ENCODE measurements at regions not wholly inside any gene's neighbourhood (a gene's known extent, or its start where the extent isn't known, plus 50 kb on each side); places are given as distances from the start of the nearest gene placed in this dataset.

GRCh38 chr3:118736107-118736506 is 298.5 kb downstream of the IGSF11 start:
- DNase-seq (ENCODE audit: low spot score) = peak; percentile 2
- in situ Hi-C loops (cut with HindIII; ENCODE audit: low sequenced_read_pairs) = no loop called here

- no peak for DNase-seq (ENCODE audit: low spot score)
- in situ Hi-C loops (cut with HindIII; ENCODE audit: low sequenced_read_pairs) = no loop called here
These were observed 293.8 kb downstream of the IGSF11 start for GRCh38 chr3:118740722-118741290.

- no peak for DNase-seq (ENCODE audit: low spot score)
- in situ Hi-C loops (cut with HindIII; ENCODE audit: low sequenced_read_pairs) = no loop called here
These were observed 291.9 kb downstream of the IGSF11 start for GRCh38 chr3:118742760-118743159.

- DNase-seq (ENCODE audit: low spot score) = no peak
- in situ Hi-C loops (cut with HindIII; ENCODE audit: low sequenced_read_pairs) = no loop called here
These were observed 290.5 kb downstream of the IGSF11 start for GRCh38 chr3:118744186-118744585.

- no peak for DNase-seq (ENCODE audit: low spot score)
- in situ Hi-C loops (cut with HindIII; ENCODE audit: low sequenced_read_pairs) = no loop called here
These were observed 280.0 kb downstream of the IGSF11 start for GRCh38 chr3:118754406-118755252.

GRCh38 chr3:118755253-118755801 is 279.3 kb downstream of the IGSF11 start:
- in situ Hi-C loops (cut with HindIII; ENCODE audit: low sequenced_read_pairs) = no loop called here
- DNase-seq (ENCODE audit: low spot score) = no peak

GRCh38 chr3:118760585-118761290 is 273.9 kb downstream of the IGSF11 start:
- in situ Hi-C loops (cut with HindIII; ENCODE audit: low sequenced_read_pairs) = no loop called here
- no peak for DNase-seq (ENCODE audit: low spot score)

GRCh38 chr3:118761291-118761606 is 273.4 kb downstream of the IGSF11 start:
- no peak for DNase-seq (ENCODE audit: low spot score)
- in situ Hi-C loops (cut with HindIII; ENCODE audit: low sequenced_read_pairs) = no loop called here

- DNase-seq (ENCODE audit: low spot score) = no peak
- in situ Hi-C loops (cut with HindIII; ENCODE audit: low sequenced_read_pairs) = no loop called here
These were observed 268.9 kb downstream of the IGSF11 start for GRCh38 chr3:118765636-118766305.

GRCh38 chr3:118766306-118766669 is 268.4 kb downstream of the IGSF11 start:
- in situ Hi-C loops (cut with HindIII; ENCODE audit: low sequenced_read_pairs) = no loop called here
- no peak for DNase-seq (ENCODE audit: low spot score)

GRCh38 chr3:118772036-118772435 is 262.6 kb downstream of the IGSF11 start:
- in situ Hi-C loops (cut with HindIII; ENCODE audit: low sequenced_read_pairs) = no loop called here
- no peak for DNase-seq (ENCODE audit: low spot score)

- in situ Hi-C loops (cut with HindIII; ENCODE audit: low sequenced_read_pairs) = no loop called here
- DNase-seq (ENCODE audit: low spot score) = no peak
These were observed 262.1 kb downstream of the IGSF11 start for GRCh38 chr3:118772547-118773011.

- in situ Hi-C loops (cut with HindIII; ENCODE audit: low sequenced_read_pairs) = no loop called here
- DNase-seq (ENCODE audit: low spot score) = no peak
These were observed 259.6 kb downstream of the IGSF11 start for GRCh38 chr3:118775021-118775420.

GRCh38 chr3:118778201-118778600 is 256.4 kb downstream of the IGSF11 start:
- in situ Hi-C loops (cut with HindIII; ENCODE audit: low sequenced_read_pairs) = no loop called here
- no peak for DNase-seq (ENCODE audit: low spot score)

GRCh38 chr3:118781232-118781631 is 253.4 kb downstream of the IGSF11 start:
- no peak for DNase-seq (ENCODE audit: low spot score)
- in situ Hi-C loops (cut with HindIII; ENCODE audit: low sequenced_read_pairs) = no loop called here

- in situ Hi-C loops (cut with HindIII; ENCODE audit: low sequenced_read_pairs) = no loop called here
- DNase-seq (ENCODE audit: low spot score) = no peak
These were observed 252.8 kb downstream of the IGSF11 start for GRCh38 chr3:118781839-118782238.

GRCh38 chr3:118782755-118783202 is 251.9 kb downstream of the IGSF11 start:
- in situ Hi-C loops (cut with HindIII; ENCODE audit: low sequenced_read_pairs) = no loop called here
- DNase-seq (ENCODE audit: low spot score) = no peak

GRCh38 chr3:118785415-118785814 is 249.2 kb downstream of the IGSF11 start:
- in situ Hi-C loops (cut with HindIII; ENCODE audit: low sequenced_read_pairs) = no loop called here
- DNase-seq (ENCODE audit: low spot score) = no peak

- DNase-seq (ENCODE audit: low spot score) = no peak
- in situ Hi-C loops (cut with HindIII; ENCODE audit: low sequenced_read_pairs) = no loop called here
These were observed 243.4 kb downstream of the IGSF11 start for GRCh38 chr3:118791246-118791645.

GRCh38 chr3:118792191-118792590 is 242.5 kb downstream of the IGSF11 start:
- DNase-seq (ENCODE audit: low spot score) = no peak
- in situ Hi-C loops (cut with HindIII; ENCODE audit: low sequenced_read_pairs) = no loop called here

All from G401 (cell line).